HG02943 (cell line): ENCODE measurements at regions not wholly inside any gene's neighbourhood (a gene's known extent, or its start where the extent isn't known, plus 50 kb on each side); places are given as distances from the start of the nearest gene placed in this dataset.
A peak's percentile ranks its signal among the peaks of the same experiment; 100 is the strongest.

Experiments used
- ATAC-seq: cut with Tn5 transposase; IDR thresholded peaks from one replicate; pipeline ENCODE4 v1.9.1; 2021; ENCODE audit warnings: mild to moderate bottlenecking, low read depth, moderate library complexity; ENCODE audit not compliant: unreplicated experiment

DNA sequence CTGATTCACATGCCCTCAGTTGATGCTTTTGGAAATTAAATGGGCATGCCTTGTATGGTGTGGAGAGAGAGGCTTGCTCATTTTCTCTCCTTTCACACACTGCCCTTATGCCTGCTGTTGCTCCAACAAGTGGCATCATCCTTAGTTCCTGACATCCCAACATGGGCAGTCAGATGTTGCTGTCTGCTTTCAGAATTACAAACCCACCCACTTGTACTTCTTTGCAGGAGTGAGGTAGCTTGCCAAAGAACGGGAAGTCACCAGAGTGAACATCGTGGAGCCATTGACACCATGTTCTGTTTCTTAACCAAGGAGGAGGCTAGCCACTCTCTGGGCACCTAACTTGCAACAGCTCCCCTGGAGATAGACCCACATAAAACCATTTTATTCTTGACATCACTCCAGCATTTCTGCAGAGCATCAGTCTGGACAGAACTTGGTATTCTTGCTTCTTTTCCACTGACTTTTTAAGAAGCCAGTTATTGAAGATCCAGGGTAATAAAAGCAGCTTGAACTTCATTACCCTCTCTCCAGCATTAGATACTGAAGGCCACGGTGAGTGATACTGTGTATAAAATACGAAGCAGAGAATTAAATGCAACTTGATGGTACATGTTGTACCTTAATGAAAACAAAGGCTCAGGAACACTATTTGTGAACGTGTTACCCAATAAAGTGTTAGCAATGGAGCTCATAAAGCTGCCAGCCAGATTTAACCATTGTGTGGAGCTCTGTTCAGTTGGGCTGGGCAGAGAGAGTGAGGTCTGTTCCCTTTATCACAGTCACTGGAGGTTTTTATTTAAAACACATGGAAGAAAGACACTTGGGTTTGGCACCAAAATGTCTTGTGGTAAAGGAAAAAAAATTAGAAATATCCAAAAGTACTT lies 195.8 kb upstream of the HABP2 start:
- no peak for ATAC-seq

DNA sequence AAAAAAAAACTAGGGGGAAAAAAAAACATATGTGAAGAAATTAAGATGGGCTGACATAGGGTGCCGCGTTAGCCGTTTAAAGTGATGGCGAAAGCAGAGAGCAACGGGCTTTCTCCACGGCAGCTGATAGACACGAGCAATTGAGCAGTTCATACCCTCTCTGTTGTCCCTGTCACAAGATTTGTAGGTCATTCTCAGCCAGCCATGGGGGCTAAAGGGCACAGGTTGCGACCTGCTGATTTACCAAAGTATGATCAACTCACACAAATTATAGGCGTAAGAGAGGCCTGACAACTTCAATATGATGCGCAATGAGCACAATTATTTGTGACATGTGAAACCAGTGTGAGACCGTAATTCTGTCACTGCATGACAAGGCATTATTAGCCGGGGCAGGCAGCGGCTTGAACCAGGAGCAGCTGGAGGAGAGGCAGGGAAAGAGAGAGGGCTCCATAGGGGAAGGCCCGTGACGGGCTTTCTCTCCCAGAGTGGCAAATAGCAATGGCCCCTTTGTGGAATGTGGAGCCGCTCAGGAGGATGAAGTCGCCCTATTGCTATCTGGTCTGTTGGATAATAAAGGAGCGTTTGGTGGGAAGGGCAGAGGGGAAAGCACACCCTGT lies 195.1 kb upstream of the HABP2 start:
- ATAC-seq, result no peak

DNA sequence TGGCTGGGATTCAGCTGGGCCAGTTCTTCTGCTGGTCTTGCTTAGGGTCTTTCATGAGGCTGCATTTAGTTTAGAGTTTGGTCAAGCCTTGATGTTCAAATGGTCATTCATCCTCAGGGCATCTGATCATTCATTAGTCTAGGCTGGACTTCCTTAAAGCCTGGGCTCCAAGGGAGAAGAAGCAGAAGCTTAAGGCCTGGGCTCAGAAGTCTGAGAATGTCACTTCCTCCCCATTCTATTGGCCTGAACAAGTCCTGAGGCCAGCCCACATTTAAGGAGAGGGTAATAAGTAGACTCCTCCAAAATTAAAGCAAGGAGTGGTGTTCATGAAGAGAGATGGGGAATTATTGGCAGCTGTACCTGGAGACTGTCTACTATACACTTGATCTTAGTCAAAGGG lies 193.2 kb upstream of the HABP2 start:
- ATAC-seq, result no peak

- no peak for ATAC-seq
Observed at GRCh38 chr10:113360870-113361269, 192.0 kb upstream of the HABP2 start.

- ATAC-seq, result no peak
Observed at GRCh38 chr10:113362645-113363091, 190.2 kb upstream of the HABP2 start.

DNA sequence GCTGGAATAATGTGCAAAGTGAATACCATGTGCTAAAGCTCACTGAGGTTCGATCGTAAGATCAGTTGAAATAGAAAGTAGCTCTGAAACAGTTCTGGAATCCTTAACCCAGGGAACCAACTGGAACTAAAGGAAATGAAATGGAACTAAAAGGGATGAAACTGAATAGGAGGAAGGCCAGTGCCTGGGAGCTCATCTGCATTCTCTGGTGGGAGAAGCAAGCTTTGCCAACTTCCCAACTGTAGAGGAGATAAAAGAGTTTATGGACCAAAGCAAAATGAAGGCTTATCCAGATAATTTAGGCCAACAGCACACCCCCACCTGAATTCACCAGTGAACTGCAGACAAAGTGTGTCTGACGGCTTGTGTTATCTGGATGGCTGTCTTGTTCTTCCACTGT lies 188.6 kb upstream of the HABP2 start:
- no peak for ATAC-seq

DNA sequence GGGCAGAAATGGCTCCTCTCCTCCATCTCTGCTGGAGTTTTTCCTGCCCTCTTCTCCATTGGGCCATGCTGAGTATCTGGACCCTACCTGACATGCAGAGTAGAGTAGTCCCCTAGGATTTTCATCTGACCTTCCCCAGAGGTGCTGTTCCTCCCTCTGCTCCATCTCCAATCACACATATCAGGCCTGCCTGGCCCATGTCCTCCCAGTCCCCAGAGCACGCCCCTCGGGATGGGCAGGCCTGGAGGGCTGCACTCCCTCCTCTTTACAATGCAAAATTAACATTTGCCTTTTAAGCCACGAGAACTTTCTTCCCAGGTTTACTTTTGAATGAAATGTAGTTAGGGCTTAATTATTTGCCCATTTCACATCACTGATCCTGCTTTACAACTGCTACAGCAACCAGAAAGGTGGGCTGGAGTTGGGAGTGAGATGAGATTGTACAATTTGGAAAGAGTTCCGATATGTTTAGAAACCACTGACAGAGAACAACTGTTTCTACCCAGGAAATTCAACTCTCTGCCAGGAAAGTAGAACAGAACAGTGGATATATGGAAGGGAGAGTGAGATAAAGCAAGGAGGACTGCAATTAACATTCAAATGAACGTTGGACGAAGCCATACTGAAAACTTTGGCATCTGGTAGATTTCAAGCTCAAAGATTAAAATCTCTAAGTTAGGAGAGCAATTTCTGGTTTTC lies 184.0 kb upstream of the HABP2 start:
- no peak for ATAC-seq

DNA sequence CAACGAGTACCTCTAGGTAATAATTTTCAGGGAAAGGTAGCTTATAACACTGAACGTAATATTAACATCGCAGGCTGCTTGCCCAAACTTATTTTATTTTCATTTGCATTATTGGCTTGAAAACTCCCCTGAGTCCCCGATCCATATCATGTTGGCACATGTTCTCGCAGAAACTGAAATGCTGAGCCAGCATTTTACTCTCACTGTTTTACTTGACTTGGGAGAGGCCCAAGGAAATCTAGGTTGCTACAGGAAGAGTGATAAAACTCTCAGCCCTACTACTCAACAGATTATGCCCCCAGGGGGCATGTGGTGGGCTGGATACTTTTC lies 183.5 kb upstream of the HABP2 start:
- ATAC-seq, result no peak

DNA sequence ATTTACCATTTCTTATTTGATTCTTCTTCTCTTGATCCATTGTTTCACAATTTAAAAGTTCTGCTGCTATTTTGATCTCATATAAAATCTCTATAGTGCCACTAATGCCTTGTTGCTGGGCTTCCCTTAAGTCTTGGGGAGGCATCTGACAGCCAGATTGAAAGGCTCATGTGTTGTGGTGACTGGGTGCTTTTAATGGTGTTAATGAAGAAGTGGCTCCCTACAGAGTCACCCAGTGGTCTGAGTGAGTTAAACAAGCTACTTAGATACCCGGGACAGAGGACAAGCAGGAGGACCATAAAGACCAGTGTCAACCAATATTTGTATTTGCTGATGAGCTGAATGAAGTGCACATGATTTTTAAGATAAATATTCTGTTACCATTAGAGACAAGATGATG lies 176.4 kb upstream of the HABP2 start:
- ATAC-seq, result no peak

DNA sequence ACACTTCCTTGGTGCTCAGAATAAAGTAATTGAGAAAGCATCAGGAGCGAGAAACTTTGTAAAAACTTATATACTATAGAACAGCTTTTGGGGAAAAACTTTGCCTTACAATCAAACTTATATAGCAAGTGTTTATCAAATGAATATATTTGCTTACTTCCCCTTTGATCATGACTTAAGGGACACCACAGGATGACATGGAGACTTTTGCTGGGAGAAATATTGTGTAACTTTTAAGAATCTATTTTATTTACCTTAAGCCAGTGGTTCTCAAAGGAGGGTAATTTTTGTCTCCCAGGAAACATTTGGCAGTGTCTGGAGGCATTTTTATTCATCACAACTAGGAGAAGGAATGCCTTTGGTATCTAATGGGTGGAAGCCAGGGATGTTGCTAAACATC lies 173.8 kb upstream of the HABP2 start:
- ATAC-seq, result no peak

DNA sequence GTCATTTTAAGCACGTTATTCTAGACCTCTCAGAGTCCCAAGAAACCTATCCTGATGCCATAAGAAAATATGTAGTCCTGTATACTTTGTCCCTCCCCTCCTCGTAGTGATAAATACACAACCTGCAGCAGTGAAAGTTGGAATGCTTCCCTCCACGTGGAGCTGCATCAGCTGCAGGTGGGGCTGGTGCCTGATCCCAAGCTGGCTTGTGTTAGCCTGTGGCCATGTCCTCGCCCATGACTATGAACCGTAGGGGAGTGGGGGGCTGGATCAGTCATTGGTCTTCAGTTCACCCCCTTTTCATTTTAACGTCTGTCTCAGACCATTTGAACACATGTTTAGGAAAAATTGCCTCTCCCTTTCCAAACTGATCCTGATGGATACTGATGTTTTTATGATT lies 171.4 kb upstream of the HABP2 start:
- no peak for ATAC-seq

DNA sequence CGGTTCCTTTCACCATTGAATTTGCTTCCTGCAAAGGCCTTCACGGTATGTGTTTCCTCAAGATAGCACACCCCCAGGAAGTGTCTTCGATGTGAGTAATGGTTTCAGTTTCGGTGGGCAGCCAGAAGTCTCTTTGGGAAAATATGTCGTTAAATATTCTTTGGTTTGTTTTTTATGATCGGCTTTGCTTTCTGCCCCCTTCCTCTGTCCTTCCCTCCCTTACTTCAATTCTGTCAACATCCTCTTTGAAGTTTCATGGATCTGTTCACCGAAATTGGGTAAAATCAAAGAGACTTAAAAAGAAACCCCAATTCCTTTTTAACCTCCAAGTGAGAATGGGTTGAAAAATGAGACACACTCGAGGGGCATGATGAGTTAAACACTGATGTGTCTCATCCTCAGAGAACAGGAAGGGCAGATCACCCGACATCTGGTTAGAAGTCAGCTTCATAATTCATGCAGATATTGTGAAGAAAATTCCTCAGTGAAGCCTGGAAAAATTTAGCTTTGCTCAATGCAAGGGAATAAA lies 170.8 kb upstream of the HABP2 start:
- ATAC-seq, result no peak

DNA sequence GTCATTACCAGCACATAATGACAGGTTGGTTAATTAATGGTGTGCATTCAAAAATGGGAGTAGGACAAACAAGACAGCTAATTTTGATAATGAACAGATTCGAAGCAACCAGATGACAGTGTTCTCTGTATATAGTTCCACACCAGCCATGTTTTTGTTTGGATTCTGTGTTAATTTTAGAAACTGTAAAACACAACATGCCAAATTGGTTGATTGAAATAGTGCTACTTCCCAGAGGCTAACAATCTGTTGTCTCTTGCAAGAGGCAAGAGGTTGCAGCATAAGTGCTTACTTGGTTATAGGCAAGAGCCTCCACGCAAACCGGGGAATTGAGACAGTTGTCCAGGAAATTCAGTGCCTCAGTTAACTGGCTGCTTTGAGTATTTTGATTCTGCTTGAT lies 170.2 kb upstream of the HABP2 start:
- no peak for ATAC-seq

GRCh38 chr10:113384181-113384580 lies 168.7 kb upstream of the HABP2 start:
- ATAC-seq, result no peak

GRCh38 chr10:113385021-113385999 lies 167.5 kb upstream of the HABP2 start:
- ATAC-seq, result peak; percentile 94

- no peak for ATAC-seq
Observed at GRCh38 chr10:113386005-113386404, 166.8 kb upstream of the HABP2 start.

DNA sequence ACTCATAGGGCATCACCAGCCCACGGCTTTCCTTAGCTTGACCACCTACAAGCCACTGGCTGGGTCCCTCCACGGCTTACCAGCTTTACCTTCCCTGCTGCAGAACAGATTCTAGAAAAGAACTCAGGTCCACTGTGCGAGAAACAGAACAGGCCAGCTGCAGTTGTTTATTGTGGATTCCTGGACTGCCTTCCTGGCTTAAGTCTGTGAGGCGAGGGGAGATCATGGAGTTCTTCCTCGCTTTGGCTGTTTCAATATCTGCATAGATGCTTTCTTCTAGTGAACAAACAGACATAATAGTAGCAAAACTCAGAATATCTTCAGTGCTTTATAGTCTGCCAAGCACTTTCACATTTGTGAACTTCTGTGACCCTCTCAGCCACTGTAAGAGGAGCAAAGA lies 162.9 kb upstream of the HABP2 start:
- ATAC-seq, result no peak

DNA sequence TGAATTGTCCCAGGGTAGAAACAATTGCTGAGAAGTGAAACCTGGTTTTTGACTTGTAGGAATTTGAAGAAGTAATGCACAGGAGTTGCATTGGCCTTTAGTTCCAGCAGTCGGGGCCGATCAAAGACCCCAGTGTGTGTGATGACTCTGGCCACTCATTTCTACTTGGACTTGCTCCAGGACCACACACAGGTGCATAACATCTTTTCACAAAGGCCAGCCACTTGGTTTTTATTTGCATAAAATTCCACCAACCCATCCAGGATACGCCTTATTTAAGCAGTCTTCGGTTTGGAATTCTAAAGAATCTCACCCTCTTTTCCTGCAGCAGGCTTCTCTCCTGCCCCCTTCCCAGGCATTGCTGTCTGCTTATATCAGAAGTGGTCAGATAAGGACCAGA lies 162.0 kb upstream of the HABP2 start:
- no peak for ATAC-seq

DNA sequence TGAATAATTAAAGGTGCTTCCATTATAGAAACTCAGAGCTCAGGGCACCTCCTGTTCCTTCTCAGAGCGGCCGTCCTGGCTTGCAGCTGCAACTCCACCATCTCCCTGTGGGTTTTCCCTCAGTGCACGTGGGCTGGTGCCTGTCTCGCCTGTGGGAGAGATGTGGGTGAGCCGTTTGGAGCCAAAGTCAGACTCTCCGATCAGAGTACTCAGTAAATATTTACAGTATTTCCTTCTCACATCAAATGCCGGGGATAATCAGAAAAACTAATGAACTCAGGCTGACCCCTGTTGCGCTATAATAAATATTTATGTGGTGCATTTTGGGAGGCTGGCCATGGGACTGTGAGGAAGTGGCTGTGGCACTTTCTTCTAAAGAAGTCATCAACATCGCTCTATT lies 155.8 kb upstream of the HABP2 start:
- no peak for ATAC-seq

- no peak for ATAC-seq
Observed at GRCh38 chr10:113399065-113399464, 153.8 kb upstream of the HABP2 start.
